ENCODE measurements at regions not wholly inside any gene's neighbourhood (a gene's known extent, or its start where the extent isn't known, plus 50 kb on each side); places are given as distances from the start of the nearest gene placed in this dataset.

GRCh38 chr13:88919970-88920628, 1248.9 kb downstream of the SLITRK5 start:
- no peak for TF ChIP-seq CTCF (IDR thresholded peaks at IDR 0.05)
- H3K4me1 ChIP-seq, result no peaks in the 10 kb centered on the region
- H3K4me3 ChIP-seq, result no peak overlapping the region
- H3K9me3 ChIP-seq, result no peaks in the 10 kb centered on the region
- no peak overlapping the region for H3K27ac ChIP-seq
- DNase-seq (ENCODE audit: low spot score), result no peak
- no peaks in the 10 kb centered on the region for H3K36me3 ChIP-seq
- no peaks in the 10 kb centered on the region for H3K27me3 ChIP-seq

GRCh38 chr13:88925954-88926353, 1254.8 kb downstream of the SLITRK5 start:
- Histone ChIP-seq H3K27me3 (no peaks in the 10 kb centered on the region), H3K4me3 (no peak overlapping the region), H3K4me1 (no peaks in the 10 kb centered on the region), H3K27ac (no peak overlapping the region), H3K36me3 (no peaks in the 10 kb centered on the region), H3K9me3 (no peaks in the 10 kb centered on the region)
- no peak for TF ChIP-seq CTCF (IDR thresholded peaks at IDR 0.05)
- no peak for DNase-seq (ENCODE audit: low spot score)

- H3K9me3 ChIP-seq, result no peaks in the 10 kb centered on the region
- no peak overlapping the region for H3K4me3 ChIP-seq
- DNase-seq (ENCODE audit: low spot score), result no peak
- H3K4me1 ChIP-seq, result no peaks in the 10 kb centered on the region
- H3K27ac ChIP-seq, result no peak overlapping the region
- H3K27me3 ChIP-seq, result no peaks in the 10 kb centered on the region
- TF ChIP-seq CTCF (IDR thresholded peaks at IDR 0.05), result no peak
- no peaks in the 10 kb centered on the region for H3K36me3 ChIP-seq
These were observed 1255.8 kb downstream of the SLITRK5 start for GRCh38 chr13:88926890-88927502.

GRCh38 chr13:88932950-88933349, 1261.8 kb downstream of the SLITRK5 start:
- no peak for TF ChIP-seq CTCF (IDR thresholded peaks at IDR 0.05)
- Histone ChIP-seq H3K4me1 (no peaks in the 10 kb centered on the region), H3K36me3 (no peaks in the 10 kb centered on the region), H3K27ac (no peak overlapping the region), H3K9me3 (no peaks in the 10 kb centered on the region), H3K27me3 (no peaks in the 10 kb centered on the region), H3K4me3 (no peak overlapping the region)
- DNase-seq (ENCODE audit: low spot score), result no peak

GRCh38 chr13:88937384-88937783, 1266.2 kb downstream of the SLITRK5 start:
- no peak for DNase-seq (ENCODE audit: low spot score)

More at GRCh38 chr13:88937384-88937783, 1266.2 kb downstream of the SLITRK5 start:
- Histone ChIP-seq H3K36me3 (no peaks in the 10 kb centered on the region), H3K27me3 (no peaks in the 10 kb centered on the region), H3K27ac (no peak overlapping the region), H3K4me1 (no peaks in the 10 kb centered on the region), H3K4me3 (no peak overlapping the region), H3K9me3 (no peaks in the 10 kb centered on the region)
- TF ChIP-seq CTCF (IDR thresholded peaks at IDR 0.05), result no peak

All from right atrium auricular region (tissue), 2 donors.